HG03565 (cell line): ENCODE measurements at regions not wholly inside any gene's neighbourhood (a gene's known extent, or its start where the extent isn't known, plus 50 kb on each side); places are given as distances from the start of the nearest gene placed in this dataset.
"Not testable (repeated sequence)": the region's sequence is repeated elsewhere in the genome, so short reads cannot be mapped to it uniquely, and the experiment has no call there.

Experiments used
- ATAC-seq: cut with Tn5 transposase; IDR thresholded peaks from one replicate; pipeline ENCODE4 v1.9.1; 2021; ENCODE audit warnings: mild to moderate bottlenecking, moderate library complexity; ENCODE audit not compliant: unreplicated experiment

DNA sequence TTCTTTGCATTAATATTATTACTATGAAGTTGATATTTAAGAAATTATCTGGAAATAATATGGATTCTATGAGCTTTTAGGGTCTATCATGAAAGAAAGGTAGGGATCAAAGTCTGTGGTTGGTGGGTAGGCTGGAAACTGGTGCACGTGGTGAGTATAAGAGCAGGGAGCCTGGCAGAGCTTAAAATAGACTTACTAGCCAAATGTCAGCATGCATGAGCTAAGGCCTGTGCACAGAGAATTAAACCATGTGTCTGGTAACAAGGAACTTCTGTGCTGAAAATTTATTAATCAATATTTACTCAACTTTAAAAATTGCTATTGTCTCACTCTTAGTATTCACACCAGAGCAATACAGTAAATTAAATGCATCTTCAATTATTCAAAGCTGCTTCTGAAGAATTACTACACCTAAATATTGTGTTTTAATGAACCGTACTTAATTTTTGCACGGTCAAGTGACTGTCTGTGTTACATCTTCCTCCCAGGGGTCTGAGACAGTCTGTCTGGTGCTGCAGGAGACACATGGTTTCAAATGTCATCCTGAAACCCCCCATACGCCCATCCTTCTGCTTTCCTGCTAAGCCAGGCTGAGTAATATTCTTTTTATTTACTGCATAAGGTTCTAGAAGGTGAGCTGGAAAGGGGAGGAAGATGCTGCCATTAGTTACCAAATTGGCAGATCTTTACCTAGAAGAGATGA is 161.0 kb upstream of the NLRP1 start:
- ATAC-seq = no peak

GRCh38 chr17:5747276-5747675 is 163.0 kb upstream of the NLRP1 start:
- ATAC-seq = no peak

DNA sequence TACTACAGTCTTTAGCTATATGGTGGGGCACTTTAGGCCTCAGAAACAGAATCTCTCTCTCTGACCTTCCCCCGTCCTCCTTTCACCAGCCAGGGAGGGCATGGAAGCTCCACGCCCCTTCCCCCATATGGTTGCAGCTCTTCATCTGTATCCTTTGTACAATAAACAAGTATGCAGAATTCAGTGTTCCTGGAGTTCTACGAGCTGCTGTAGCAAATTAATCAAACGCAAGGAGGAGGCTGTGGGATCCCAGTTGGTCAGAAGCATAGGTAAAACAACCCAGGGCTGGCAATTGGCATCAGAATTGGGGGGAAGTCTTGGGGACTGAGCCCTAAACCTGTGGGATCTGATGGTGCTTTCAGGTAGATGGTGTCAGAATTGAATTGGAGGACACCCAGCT is 163.7 kb upstream of the NLRP1 start:
- ATAC-seq = no peak

- no peak for ATAC-seq
These were observed 169.1 kb upstream of the NLRP1 start for GRCh38 chr17:5753421-5753820.

DNA sequence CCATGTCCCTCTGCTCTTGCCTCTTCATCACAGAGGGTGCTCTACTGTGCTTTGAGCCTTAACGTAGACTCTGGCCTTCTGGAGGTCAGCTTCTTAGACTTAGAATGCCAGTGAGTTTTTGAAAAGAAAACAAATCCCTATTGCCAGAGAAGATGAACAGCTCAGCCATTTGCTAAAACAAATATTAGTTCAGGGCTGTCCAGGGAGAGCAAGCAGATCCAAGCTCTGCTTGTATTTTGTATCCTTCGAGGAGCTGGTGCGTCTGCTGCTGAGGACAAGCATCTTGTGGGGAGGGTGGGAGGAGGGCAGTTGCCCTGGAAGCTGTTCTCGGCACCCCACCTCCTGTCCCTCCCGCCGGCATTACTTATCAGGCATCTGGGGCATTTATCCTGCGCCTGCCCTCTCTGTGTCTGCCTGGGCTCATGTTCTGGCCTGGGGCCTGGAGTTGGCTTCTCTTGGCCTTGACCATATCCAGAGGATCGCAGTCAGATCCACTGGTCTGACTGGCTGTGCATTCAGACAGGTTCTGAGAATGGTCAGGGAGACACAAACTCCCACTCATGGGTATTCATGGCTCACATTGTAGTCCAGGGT is 173.1 kb upstream of the NLRP1 start:
- no peak for ATAC-seq

DNA sequence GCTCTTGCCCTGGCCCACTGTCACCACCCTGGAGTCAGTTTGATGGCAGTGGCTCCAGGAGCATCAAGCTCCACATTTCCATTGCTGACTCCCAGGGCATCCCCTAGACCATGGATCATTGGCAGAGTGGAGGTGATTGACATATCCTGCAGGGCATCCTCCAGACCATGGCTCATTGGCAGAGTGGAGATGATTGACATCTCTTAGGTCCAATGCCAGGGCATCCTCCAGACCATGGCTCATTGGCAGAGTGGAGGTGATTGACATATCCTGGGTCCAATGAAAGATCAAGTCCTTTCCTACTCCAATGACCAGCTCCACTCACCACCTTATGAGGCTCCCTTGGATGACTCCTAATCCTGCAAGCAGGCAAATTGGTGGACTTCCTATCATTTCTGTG is 174.3 kb upstream of the NLRP1 start:
- no peak for ATAC-seq

GRCh38 chr17:5759501-5759925 is 175.2 kb upstream of the NLRP1 start:
- ATAC-seq = no peak

DNA sequence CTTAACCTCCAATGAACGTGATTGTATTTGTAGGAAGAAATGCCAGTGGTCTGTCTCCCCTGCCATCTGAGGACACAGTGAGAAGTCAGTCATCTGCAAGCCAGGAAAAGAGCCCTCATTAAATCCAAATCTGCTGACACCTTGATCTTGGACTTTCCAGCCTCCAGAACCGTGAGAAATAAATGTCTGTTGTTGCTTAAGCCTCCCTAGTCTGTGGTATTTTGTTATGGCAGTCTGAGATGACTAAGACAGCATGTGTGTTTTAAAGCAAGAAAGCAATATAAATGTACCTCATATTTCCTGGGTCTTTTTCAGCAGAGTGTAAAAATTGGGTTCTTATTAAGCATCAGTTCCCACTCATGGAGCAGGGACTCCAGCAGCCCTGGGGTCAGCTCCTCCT is 177.9 kb upstream of the NLRP1 start:
- ATAC-seq = no peak

DNA sequence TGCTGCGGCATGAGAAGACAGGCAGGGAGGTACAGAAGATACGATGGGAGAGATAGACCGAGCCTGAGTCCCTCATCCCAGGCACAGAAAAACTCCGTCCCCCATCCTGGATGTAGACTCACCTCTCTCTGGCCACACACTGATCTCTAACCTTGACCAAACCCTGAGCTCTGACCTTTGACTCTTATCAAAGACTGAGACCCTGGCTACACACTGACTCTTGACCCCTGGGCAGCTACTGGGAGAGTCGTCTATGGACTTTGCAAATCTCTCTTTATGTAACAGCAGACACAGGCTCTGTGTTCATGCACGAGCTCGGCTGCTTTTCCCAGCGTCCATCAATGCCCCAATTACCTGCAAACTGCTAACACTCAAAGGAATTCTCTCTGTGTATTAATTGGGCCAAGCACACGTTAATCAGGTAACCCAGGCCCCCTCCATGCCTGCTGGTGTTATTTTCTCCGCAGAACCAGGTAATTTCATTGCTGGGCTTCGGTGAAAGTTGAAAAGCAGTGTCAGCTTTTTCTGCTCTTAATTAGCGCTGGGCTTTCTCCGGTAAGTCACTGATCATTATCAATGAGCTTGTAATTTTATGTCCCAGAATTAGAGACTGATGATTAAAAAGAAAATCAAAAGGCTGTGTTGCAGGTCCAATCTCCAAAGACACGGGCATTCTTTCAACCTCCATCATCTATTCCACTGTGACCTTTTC is 179.4 kb upstream of the NLRP1 start:
- ATAC-seq = no peak

- no peak for ATAC-seq
These were observed 185.5 kb upstream of the NLRP1 start for GRCh38 chr17:5769593-5770354.

DNA sequence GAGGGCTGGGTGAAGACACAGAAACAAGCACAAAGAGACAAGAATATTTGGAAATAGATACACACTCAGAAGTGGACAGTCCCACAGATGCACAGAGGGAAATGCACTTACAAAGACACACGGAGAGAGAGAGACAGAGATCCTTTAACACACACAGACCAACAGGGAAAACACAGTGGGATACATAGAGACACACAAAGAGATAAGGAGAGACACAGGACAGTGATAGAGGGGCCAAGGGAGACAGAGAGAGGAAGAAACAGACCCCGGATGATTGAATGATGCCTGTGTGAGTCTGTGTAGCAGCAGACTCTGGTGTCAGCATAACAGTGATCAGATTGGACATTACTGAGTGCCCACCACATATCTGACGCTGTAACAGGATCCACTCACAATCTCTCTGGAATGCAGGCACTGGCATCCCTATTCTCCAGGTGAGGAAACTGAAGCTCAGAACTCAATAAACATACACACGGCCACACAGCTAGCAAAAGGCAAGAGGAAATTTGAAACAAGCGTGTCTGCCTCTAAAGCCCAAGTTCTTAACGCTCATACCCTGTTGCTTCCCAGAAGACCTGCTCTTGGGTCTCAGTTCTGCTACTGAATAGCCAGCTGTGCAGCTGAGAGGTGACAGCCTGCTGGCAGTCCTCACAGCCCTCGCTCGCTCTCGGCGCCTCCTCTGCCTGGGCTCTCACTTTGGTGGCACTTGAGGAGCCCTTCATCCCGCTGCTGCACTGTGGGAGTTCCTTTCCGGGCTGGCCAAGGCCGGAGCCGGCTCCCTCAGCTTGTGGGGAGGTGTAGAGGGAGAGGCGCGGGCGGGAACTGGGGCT is 186.3 kb upstream of the NLRP1 start:
- ATAC-seq = no peak

GRCh38 chr17:5771271-5771577 is 186.9 kb upstream of the NLRP1 start:
- not testable (repeated sequence) for ATAC-seq

DNA sequence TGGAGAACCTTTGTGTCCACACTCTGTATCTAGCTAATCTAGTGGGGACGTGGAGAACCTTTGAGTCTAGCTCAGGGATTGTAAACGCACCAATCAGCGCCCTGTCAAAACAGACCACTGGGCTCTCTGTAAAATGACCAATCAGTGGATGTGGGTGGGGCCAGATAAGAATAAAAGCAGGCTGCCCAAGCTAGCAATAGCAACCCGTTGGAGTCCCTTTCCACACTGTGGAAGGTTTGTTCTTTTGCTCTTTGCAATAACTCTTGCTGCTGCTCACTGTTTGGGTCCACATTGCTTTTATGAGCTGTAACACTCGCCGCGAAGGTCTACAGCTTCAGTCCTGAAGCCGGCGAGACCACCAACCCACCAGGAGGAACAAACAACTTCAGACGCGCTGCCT is 187.7 kb upstream of the NLRP1 start:
- not testable (repeated sequence) for ATAC-seq

DNA sequence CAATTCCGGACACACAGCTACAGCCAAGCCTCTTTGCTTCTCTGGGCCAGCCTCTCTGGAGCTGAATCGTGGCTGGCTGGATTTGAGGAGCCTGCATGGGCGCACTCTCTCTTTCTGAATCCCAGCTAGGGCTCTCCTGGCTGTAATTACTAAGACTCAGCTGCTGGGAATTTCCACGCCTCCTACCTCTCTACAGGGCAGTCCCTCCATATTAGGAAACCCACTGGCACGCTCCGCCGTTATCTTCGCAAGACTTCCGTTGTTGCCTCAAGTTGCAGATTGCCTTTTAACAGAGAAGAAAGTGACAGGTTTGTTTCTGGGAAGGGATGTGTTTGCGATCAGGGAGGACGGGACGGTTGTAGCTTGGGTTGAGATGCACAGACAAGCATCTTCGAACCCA is 188.4 kb upstream of the NLRP1 start:
- ATAC-seq = no peak

GRCh38 chr17:5773816-5774360 is 189.6 kb upstream of the NLRP1 start:
- no peak for ATAC-seq

DNA sequence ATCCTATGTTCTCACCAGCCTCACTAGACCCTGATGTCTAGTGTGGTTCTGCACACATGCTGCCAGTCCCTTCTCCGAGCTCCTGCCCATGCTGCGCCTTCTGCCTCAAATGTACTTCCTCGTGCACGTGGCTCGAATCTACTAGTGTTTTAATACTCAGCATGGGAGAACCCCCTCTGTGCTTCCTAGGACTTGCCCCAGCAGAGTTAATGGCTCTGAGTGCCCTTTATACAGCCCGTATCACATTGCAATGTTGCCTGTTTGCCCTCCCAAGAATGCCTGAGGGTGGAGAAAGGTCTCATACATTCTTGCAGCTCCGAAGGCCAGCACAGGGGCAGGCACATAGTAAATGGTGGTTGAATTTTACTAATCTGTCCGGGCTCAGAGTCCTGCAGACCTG is 190.8 kb upstream of the NLRP1 start:
- no peak for ATAC-seq

- ATAC-seq = no peak
These were observed 196.2 kb upstream of the NLRP1 start for GRCh38 chr17:5780476-5780875.

DNA sequence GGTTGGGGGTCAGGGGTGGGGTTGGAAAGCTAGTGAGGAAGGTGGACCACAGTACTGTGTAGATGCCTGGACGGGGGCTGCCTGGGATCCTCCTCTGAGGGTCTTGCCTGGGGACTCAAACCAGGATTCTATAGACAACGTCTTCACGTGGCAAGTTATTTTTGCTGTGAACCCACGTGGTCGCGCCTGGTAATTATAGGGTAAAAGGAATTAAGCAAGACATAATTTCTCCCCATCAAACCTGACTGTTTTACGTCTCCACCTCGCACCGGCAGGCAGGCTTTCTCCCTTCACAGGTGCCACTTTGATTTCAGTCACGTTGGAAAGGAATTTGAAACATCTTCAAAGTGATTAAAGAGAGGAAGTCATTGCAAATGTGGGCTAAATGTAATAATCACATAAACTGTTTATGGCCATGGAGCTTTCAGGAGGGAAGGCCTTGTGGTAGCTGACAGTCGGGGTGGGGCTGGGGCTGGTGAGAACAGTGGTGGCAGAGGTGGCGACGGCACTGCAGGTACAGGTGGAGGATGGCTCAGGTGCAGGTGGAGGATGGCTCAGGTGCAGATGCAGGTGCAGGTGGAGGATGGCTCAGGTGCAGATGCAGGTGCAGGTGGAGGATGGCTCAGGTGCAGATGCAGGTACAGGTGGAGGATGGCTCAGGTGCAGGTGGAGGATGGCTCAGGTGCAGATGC is 197.1 kb upstream of the NLRP1 start:
- ATAC-seq = no peak

DNA sequence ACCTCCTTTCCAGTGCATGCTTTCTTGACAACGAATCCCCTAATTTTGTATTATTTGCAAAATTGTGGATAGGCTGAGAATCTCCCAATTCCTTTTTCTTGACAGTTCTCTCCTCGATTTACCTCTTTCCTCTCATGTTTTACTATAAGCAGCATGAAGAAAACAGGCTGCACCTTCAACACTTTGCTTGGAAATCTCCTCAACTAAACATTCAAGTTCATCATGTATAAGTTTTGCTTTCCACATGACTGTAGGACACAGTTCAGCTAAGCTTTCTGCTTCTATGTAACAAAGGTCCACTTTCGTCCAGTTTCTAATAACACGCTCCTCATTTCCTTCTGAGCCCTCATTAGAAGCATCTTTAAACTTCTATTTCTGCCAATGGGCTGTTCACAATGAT is 199.0 kb upstream of the NLRP1 start:
- no peak for ATAC-seq

GRCh38 chr17:5783851-5784250 is 199.5 kb upstream of the NLRP1 start:
- ATAC-seq = no peak
